ENCODE measurements at regions not wholly inside any gene's neighbourhood (a gene's known extent, or its start where the extent isn't known, plus 50 kb on each side); places are given as distances from the start of the nearest gene placed in this dataset.

- TF ChIP-seq CTCF (conservative IDR thresholded peaks at IDR 0.05 in 1 of 2, IDR thresholded peaks at IDR 0.05 in 1 of 2; ENCODE audit: extremely low read depth in 1 of 2, insufficient read depth in 1 of 2, low read depth in 1 of 2, low read length in 2 of 2) (no peak), EZH2 (IDR thresholded peaks at IDR 0.05; ENCODE audit: borderline replicate concordance, low read length) (no peak)
Observed at GRCh38 chr2:157933160-157933920, 57.2 kb upstream of the ACVR1 start.
